ENCODE measurements at regions not wholly inside any gene's neighbourhood (a gene's known extent, or its start where the extent isn't known, plus 50 kb on each side); places are given as distances from the start of the nearest gene placed in this dataset.

DNA sequence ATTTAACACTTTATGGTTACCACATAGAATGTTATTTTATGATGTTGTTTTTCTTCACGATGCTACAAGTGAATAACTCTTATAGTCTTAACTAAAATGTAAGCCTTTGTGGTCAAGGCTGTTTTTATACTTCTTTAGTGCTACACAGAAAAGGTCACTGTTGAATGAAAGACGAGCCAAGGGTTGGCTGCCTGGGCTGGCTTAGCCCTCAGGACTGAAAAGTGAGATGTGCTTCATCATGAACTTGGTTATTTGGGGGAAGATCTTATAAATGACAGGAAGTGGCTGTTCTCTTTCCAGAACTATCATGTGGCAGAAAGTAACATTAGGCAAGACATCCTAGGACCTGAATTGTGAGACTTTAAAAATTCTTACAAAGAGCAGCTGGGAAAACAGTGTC is 404.0 kb downstream of the BTBD3 start:
- TF ChIP-seq, protein P1, sequence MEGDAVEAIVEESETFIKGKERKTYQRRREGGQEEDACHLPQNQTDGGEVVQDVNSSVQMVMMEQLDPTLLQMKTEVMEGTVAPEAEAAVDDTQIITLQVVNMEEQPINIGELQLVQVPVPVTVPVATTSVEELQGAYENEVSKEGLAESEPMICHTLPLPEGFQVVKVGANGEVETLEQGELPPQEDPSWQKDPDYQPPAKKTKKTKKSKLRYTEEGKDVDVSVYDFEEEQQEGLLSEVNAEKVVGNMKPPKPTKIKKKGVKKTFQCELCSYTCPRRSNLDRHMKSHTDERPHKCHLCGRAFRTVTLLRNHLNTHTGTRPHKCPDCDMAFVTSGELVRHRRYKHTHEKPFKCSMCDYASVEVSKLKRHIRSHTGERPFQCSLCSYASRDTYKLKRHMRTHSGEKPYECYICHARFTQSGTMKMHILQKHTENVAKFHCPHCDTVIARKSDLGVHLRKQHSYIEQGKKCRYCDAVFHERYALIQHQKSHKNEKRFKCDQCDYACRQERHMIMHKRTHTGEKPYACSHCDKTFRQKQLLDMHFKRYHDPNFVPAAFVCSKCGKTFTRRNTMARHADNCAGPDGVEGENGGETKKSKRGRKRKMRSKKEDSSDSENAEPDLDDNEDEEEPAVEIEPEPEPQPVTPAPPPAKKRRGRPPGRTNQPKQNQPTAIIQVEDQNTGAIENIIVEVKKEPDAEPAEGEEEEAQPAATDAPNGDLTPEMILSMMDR (IDR thresholded peaks at IDR 0.05; ENCODE audit: low read depth, low read length, poor library complexity, severe bottlenecking), result no peak
- no peak for TF ChIP-seq EZH2phosphoT487 (IDR thresholded peaks at IDR 0.05; ENCODE audit: borderline replicate concordance, low read length)

All from DOHH2 (cell line).